Activated CD4-positive, alpha-beta T cell treated with anti-CD3 and anti-CD28 coated beads, Interleukin-10, Interleukin-2, amounts not matched to agents 100 ng/mL and 50 ng/mL, durations not matched to agents 16 hours and 8 hours (primary cell): ENCODE measurements at regions not wholly inside any gene's neighbourhood (a gene's known extent, or its start where the extent isn't known, plus 50 kb on each side); places are given as distances from the start of the nearest gene placed in this dataset.

Experiments
- DNase-seq: peaks from one replicate; pipeline ENCODE4 v3.0.0-alpha.2; 2020

DNA sequence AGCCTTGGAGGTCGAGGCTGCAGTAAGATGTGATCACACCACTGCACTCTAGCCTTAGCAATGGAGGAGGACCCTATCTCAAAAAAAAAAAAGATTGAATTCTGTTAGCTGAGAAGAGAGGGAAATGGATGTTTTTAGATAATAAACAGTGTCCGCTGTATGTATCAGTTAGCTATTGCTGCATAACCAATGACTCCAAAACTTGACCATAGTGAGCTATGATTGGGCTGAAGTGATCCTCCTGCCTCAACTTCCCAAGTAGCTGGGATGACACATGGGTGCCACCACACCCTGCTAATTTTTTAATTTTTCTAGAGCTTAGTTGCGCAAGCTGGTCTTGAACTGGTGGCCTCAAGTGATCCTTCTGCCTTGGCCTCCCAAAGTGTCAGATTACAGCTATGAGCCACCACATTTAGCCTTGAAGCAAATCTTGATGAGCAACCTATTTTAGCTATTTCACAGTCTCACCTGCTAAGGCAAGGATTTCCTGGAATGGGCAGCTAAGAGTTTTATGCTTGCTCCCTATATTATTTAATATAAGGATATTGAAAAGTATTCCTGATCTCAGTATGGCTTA, 68.3 kb upstream of the ATF7IP2 start:
- DNase-seq, result no peak

DNA sequence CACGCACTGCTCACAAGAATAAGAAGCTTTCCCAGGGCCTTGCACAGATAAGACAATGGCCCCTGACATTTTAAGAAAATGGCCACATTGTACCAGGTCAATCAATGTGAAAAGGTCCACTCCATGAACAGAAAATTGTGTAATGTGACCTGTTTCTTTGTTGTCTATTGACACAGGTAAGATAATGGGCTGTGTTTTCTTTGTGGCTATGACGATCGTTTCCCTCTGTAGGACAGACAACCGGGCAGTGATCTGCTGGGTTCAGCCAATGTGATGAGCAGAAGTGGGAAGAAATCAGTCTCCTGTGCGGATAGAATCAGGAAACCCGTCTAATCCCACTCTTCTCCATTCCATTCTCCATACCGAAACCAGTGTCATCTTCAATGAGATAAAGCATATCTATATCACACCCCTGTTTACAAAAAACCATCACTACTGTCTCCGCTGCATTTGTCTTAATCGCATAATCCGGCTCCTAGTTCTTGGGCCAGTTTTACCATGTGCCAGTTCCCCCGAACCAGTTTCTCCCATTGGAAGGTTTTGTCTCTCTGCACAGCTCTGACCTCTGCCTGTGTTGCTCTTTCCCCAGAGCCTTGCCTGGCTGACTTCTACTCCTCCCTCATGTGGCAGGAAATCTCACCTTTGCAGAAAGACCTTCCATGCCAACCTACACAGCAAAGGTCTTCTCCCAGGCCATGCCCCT, 66.9 kb upstream of the ATF7IP2 start:
- no peak for DNase-seq

DNA sequence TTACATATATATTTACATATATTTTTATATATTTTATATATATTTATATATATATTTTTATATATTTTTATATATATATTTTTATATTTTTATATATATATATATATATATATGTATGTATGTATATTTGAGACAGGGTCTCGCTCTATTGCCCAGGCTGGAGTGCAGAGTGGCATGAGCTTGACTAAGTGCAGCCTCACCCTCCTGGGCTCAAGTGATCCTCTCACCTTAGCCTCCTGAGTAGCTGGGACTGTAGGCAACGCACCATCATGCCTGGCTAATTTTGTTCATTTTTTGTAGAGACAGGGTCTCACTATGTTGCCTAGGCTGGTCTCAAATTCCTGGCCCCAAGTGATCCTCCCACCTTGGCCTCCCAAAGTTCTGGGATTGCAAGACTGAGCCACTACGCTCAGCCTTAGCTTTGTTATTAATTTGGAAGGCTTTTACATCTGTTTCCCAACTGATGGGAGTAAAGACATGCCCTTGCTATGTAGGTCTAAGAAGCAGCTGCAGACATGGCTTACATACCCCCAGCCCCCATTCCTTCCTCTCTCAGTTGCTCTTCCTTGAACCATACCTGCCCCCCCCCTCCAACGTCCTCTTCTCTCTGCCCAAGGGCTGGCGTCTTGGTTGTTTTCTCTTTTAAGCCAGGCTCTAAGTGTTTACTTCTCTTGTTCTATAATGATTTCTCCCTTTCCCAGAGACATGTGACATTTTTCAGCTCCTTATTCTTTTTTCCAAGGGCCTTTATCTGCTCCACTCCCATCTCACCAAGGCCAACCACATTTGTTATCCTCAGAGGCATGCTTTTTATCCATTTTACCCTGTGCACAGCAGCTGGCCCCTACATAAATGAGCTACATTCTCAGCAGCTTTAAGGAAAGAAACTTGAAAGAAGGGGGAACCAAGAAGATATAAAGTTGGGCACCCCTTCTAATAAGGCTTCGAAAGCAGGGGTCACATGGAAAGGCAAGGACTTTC, 64.2 kb upstream of the ATF7IP2 start:
- no peak for DNase-seq

- no peak for DNase-seq
Observed at GRCh38 chr16:10322723-10323527, 62.9 kb upstream of the ATF7IP2 start.

- no peak for DNase-seq
Observed at GRCh38 chr16:10323528-10323869, 62.4 kb upstream of the ATF7IP2 start.

DNA sequence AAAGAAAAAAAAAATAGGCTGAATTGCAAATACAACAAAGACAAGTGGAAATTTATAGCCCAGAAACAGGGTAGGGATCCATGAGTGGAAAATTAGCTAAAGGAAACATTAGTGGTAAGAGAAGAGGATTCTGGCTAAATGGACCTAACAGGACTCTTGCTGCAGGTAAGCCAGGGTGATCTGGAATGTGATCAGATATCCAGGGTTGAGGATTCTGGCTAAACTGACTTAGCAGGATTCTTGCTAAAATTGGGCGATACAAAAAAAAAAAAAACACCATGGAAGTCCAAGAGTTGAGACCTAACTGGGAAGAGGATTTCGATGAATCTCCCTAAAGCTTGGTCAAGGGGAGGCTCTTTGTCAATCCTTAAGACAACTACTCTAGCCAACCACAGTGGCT, 61.7 kb upstream of the ATF7IP2 start:
- no peak for DNase-seq

DNA sequence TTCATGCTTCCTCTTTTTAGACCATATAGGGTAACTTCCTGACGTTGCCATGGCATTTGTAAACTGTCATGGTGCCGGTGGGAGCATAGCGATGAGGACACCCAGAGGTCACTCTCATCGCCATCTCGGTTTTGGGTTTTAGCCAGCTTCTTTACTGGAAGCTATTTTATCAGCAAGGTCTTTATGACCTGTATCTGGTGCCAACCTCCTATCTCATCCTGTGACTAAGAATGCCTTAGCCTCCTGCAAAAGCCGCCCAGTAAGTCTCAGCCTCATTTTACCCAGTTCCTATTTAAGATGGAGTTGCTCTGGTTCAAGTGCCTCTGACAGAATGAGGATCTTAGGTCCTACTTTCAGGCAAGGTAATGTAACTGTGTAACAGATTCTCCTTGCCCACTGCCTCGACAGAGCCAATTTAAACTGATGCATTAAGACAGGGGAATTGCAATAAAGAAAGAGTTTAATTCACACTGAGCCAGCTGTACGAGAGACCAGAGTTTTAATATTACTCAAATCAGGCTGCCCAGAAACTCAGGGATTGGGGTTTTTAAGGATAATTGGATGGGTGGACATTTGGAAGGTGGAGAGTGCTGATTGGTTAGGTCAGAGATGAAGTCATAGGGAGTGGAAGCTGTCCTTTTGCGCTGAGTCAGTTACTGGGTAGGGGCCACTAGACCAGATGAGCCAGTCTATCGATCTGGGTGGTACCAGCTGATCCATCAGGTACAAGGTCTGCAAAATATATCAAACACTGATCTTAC, 59.9 kb upstream of the ATF7IP2 start:
- DNase-seq, result no peak

DNA sequence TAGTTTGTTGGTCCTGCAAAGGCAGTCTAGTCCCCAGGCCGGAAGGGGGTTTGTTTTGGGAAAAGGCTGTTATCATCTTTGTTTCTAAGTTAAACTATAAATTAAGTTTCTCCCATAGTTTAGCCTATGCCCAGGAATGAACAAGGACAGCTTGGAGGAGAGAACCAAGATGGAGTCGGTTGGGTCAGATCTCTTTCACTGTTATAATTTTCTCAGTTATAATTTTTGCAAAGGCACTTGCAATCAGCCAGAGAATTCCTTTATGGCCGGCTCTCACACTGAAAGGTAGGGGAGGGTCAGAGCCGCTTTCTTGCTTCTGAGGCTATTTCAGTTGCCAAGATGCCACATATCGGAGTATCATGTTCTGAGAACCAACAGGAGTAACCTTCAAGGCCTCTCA, 59.2 kb upstream of the ATF7IP2 start:
- no peak for DNase-seq

DNA sequence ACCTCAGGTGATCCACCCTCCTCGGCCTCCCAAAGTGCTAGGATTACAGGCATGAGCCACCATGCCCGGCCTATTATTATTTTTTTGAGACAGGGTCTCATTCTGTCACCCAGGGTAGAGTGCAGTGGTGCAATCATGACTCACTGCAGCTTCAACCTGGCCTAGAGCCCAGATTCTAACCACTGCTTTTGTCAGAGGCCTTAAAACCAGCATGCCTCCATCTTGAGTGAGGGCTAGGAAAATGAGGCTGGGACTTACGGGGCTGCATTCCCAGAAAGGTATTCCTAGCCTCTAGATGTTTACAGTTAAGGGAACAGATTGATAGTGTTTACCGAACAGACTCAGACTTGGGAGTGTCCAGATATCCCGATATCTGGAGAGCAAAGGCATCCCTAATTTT, 57.6 kb upstream of the ATF7IP2 start:
- DNase-seq, result peak; percentile 12

DNA sequence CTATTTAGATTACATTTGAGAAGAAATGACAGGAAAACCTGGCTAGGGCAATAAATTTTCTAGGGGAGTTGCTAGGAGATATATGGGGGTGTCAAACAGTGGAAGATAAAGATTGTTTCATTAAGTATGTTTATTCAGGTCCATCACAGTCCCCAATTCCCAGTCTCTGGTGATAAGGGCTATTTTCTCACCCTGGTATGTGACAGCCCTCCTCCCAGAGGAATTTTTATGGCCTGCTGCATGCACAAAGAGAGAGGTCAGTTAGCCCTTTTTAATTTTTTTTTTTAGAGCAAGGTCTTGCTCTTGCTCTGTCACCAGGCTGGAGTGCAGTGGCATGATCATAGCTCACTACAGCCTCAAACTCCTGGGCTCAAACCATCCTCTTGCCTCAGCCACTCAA, 53.6 kb upstream of the ATF7IP2 start:
- no peak for DNase-seq

DNA sequence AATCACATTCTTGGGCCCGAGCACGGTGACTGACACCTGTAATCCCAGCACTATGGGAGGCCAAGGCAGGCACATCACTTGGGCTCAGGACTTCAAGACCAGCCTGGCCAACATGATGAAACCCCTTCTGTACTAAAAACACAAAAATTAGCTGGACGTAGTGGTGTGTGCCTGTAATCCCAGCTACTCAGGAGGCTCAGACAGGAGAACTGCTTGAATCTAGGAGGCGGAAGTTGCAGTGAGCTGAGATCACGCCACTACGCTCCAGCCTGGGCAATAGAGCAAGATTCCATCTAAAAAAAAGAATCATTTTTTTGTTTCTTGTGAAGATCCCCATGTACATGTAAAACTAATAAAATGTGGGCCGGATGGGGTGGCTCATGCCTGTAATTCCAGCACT, 53.1 kb upstream of the ATF7IP2 start:
- no peak for DNase-seq

GRCh38 chr16:10333321-10334032, 52.4 kb upstream of the ATF7IP2 start:
- no peak for DNase-seq

DNA sequence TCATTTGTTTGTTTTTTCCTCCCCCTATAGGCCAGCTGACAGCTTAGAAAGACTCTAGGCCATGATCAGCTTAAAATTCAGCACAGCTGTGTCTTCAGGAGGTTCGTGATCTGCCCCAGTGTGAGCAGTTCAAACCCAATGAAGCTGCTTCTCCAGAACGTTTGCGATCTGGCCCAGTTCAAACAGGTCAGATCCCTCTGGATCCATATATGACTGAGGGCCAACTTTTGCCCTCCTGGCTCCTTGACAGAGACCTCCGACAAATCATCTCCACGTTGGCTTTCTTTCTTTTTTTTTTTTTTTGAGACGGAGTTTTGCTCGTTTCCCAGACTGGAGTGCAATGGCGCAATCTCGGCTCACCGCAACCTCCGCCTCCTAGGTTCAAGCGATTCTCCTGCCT, 50.2 kb upstream of the ATF7IP2 start:
- no peak for DNase-seq
